HG03460 (cell line): ENCODE measurements at regions not wholly inside any gene's neighbourhood (a gene's known extent, or its start where the extent isn't known, plus 50 kb on each side); places are given as distances from the start of the nearest gene placed in this dataset.

Experiments
- ATAC-seq: cut with Tn5 transposase; IDR thresholded peaks from one replicate; pipeline ENCODE4 v1.9.1; 2021; ENCODE audit not compliant: unreplicated experiment

DNA sequence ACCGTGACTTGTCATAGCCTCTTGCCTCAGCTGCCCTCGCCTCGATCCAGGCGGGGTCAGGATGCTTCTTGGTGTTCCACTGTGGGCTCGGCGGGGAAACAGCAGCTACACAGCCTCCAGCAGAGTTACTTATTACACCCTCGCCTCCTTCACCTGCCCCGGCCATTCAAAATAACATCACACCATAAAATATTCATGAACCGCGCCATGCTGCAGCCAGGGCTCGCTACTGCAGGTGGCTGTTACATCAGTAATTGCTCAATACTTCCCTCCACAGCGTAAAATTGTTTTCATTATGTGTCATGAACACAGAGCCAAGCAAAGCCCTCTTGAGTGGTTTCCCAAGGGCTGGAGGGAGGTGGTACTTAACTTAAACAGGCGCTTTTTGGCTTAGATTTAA lies 241.5 kb upstream of the SP8 start:
- no peak for ATAC-seq

DNA sequence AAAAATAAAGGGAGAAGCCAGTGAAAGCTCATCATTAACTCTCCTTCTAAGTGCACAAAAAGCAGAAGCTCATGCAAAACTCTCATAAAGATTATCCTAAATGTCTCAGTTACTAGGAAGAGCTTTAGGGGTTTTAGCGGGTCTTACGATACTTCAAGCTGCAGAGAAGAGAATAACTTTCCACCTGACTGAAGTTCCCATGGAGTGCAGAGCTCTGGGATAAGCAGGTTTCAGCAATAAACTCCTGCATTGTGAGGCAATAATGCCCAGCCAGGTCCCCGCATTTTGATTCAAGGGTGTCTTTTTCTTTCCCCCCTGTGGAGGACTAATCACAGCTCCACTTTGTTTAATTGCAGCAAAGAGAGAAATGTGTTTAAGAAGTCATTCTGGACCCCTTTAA lies 241.9 kb upstream of the SP8 start:
- no peak for ATAC-seq

DNA sequence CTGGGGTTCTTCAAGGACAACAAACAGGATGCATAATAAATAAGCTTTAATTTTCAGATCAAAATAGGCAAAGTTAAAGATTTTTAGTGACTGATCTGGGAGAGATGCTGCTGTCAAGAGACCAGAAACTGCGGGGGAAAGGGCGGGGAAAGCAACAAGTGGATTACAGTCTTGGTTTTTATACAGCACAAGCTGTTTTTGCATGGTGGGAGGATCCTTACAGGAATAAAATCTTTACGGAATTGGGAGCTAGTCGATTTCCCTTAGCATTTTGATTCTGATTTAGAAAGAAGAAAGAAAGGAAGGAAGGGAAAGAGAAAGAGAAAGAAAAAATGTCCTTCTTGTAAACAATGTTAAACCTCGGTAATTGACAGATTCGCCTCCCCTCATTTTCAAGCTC lies 242.3 kb upstream of the SP8 start:
- no peak for ATAC-seq

DNA sequence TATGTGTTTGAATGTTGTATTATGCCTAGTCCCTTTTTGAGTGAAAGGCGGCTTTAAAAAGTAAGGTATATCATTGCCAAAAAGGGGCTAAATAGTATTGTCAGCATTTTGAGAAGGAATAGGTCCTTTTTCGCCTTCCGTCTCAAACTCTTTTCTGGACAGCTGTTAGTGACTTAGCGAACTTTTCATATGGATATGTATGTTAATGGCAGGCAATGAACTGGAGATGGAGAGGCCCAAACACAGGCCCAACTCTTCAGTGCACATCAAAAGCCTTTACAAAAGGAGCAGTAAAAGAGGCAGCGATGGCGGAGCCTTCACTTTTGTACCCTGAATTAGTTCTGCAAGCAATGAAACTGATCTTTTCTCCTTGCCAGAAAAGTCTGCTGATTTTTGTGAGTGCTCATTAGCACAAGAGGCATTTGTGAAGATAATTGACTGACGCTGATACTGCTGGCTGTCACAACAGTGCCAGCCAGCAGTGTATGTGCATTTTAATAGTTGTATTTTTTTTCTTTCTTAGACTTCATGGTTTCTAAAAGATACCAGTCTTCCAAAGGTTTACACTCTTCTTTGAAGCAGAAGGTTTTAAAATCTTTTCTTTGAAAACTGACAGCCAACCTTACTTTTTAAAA lies 243.7 kb upstream of the SP8 start:
- ATAC-seq = no peak

DNA sequence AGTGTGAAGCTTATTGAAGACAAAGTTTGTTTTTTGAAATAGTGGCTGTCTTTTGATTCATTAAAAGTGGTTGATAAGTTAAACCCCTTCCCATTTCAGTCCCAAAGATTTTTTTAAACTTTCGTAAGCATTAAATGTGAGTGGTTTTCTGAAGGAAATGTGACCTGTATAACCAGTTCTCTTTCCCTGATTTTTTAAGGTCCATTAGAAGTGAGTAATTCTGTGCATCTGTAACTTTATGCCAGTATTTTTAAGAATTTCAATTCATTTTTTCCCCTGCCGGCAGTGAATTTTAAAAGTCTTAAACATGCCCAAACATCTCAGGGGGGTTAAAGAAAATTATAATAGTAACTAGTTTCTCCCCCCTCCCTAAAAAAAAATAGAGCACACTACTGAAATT lies 254.6 kb upstream of the SP8 start:
- no peak for ATAC-seq

DNA sequence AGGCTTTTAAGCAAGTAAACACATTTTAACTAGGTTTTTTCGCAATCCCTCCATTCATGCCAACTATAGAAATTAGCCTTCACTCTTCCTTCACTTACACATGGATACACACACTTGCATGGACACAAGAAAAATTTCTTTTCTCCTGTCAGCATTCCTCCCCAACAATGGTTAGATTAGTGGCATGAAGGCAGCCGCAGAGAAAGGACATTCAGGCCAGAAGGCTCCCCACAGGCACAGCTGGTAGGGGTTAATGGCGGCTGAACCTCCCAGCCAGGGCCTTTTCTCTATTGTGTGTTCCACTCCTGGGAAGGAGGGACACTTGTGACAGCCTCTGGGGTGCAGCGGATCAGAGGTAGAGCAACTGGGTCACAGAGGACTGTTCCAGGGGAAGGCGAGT lies 255.0 kb upstream of the SP8 start:
- ATAC-seq = no peak

DNA sequence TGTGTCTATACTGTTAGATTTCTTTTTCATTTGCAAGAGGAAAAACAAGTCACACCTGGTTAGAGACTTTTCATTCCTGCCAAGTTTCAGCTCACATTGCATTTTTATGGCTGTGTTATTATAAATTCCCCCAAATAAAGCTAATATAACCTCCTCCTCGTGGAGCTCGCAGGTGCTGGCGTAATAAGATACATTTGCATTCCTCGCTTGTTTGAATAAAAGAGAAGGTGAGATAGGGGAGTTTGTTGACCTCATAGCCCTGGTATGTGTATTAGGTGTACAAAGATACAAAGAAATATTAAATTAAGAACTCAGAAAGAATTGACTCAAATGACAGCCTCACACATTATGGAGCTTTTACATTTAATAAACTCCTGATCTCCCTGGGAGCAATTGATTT lies 257.7 kb upstream of the SP8 start:
- ATAC-seq = no peak

DNA sequence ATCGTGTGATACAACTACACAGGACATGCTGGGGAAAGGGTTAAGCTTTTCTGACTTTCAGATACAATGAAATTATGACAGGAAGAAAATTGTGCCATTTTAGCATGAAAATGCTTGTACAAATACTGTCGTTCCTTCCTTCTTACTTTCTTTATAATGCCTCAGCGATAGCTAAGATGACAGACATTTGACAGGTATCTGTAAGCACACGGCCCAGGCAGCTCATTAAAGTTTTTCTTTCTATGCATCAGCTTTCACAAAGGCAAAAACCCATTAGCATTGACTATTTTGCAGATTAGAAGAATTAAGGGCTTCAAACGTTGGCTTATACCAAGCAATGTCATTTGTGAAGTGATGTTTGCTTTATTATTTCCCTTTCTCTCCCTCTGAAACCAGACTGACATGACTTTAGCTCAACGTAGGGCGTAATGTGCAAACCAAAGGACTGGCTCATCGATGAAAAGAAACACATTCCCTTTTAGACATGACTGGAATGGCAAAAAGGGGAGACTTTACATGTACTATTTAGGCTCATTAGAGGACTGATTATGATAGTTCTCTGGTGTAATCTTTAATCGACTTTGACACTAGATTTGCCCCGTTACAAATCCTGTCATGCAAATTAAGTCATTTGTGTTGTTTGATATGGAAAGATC lies 258.4 kb upstream of the SP8 start:
- no peak for ATAC-seq

DNA sequence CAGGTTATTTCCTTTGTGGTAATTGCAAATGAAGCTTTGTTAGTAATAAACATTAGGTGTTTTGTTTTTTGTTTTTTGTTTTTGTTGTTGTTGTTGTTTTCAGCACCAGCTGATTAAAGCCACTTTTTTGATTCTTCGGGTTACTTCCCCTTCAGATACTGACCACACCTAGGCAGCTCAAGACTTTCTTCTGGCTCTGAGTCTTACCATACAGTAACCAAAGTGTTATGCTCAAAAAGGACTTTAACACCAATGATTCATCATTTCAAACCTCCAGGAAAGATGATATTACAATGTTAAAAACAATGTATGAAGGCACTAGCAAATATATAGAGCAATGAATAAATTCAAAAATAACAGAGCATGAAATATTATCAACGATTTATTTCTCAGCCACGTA lies 265.2 kb upstream of the SP8 start:
- no peak for ATAC-seq

DNA sequence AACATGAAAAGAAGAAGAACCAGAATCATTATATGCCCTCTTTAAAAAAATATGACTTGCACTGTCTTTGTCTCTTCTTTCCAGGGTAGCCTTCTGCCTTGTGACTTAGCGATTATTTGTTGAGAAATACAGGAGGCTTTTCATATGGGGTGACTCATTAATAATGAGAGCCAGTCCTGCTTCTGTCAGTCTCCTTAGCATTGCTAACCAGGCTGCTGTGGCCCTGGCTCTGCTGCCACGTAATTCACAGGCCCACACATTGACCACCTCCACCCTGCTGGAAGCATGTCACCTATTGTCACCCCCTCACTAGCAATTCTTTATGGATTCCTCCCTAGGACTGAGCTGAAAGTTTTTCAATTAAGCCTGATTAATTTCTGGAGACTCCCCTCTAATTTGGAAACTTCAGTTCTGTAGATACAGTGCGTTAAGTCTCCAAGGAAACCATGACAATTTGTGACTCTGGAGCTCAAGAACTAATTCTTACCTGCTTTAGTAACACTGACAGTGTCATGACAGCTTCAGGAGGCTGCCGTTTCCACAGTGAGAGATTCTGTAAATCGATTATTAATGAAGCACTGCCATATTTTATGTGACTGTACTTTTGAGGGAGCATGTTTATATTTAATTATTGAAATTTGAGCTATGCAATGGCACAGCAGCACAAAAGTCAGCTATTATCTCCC lies 267.9 kb upstream of the SP8 start:
- ATAC-seq = no peak

DNA sequence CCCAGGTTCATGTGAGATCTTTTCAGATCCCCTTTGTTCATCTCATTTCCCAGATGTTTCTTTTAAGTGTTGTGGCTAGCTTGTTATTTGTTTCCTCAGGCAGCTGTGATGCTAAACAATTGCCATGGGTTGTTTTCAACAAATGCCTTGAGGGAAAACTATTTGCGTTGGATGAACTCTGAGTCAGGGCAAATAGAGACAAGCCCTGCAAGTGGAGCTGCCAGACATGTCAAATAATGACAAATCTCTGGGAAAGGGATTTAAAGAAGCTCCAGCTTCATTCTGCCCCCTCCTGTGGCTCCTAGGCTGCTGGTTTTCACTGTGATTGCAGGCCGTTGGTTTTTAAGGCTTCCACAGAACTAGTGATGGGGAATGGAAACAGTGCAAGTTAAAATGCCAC lies 272.4 kb upstream of the SP8 start:
- ATAC-seq = no peak

DNA sequence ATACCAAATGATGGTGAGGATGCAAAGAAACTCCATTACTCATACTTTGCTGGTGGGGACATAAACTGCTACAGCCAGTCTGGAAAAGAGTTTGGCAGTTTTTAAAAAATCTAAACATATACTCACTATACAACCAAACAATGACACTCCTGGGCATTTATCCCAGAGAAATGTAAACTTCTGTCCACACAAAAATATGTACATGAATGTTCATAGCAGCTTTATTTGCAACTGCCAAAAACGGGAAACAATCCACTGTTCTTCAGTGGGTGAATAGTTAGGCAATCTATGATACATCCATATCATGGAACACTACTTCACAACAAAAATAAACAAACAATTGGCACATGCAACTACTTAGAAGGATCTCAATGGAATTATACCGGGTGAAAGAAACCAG lies 276.4 kb upstream of the SP8 start:
- no peak for ATAC-seq

DNA sequence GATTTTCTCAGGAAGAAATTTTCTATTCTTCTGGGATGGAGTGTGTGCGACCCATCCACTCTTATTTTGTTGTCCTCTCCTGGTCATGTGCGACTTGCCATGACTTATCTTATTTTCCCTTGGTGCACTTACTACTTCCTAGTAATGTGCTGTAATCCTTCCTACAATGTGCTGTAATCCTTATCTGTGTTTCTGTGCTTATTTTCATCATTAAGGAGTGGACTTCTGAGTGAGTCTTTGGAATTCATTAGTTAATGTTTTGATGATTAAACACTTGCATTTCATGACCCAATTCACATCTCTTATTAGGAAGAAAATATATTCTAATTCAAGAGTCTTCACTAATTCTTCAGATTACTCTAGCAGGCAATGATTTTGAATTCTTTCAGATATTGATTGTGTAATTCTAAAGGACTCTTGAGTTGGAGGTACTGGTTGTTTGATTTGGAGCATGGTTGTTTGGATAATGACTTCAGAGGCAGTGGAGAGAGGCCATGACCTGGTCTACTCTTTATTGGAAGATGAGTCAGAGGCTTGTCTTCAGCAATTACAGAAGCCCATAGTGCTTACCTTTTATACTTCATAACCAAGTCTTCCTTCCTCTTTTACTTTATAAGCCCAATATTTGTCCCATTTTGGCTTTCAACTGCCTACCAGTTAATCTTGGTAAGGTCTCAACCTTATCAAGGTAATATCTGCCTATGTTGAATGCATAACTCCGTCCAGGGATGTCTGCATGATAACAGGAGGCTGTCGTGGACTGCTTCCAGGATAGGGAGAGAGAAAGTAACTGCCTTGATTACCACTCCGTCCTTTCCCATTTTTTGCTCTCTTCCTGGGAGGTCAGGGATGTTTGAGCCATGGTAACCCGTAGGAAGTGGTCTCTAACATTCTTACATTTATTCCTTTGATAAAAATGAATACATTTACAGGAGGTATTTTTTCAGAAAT lies 278.3 kb upstream of the SP8 start:
- ATAC-seq = no peak

DNA sequence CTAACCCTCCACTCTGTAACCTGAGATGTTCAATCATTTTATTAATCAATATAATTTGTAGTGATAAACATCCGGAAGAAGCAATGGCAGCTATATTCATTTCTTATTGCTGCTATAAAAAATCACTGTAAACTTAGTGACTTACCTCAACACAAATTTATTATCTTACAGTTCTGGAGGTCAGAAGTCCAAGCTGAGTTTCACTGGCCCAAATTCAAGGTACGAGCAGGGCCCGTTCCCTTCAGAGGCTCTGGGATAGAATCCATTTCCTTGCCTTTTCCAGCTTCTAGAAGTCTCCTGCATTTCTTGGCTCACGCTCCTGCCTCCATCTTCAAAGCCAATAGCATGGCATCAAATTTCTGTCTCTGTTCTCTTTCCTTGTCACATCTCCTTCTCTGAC lies 279.5 kb upstream of the SP8 start:
- ATAC-seq = no peak

DNA sequence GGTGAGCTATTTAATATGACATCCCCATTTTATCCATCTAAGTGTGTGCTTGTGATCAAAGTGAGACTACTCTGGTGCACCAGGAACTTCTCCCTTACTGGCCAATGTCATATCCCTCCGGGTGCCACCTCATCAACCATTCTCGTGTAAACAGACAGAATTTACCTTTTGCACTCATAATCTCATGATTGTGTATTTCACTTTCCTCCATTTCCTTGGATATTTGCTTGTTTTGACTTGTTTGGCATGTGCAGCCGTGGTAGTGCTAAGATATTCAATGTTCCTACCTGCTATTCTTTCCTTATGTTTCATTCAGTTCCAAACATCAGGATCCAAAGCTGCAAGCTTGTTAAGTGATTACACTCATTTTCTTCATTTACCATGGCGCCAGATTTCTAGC lies 280.5 kb upstream of the SP8 start:
- no peak for ATAC-seq

DNA sequence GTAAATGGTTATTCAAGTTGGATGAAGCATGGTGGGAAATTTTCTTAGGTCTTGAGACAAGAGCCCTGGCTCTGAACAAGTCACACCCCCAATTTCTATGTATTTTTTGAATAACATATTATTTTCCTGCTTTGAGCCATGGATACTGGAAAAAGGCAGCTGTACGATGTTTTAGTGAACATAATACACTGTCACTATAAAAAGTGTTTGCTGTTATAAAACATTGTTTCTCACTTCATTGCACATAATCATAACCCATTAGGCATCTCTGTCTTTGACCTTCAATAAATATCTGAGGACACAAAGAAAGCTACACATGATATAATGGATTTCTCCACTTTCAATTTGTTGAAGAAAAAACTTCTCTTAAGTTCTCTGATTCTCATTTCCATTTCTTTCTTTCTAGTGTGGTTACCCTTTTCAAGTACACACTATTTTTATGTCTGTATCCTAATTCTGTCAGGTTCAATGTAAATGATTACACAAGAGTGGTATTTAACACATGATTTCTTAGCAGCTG lies 283.9 kb upstream of the SP8 start:
- ATAC-seq = no peak

DNA sequence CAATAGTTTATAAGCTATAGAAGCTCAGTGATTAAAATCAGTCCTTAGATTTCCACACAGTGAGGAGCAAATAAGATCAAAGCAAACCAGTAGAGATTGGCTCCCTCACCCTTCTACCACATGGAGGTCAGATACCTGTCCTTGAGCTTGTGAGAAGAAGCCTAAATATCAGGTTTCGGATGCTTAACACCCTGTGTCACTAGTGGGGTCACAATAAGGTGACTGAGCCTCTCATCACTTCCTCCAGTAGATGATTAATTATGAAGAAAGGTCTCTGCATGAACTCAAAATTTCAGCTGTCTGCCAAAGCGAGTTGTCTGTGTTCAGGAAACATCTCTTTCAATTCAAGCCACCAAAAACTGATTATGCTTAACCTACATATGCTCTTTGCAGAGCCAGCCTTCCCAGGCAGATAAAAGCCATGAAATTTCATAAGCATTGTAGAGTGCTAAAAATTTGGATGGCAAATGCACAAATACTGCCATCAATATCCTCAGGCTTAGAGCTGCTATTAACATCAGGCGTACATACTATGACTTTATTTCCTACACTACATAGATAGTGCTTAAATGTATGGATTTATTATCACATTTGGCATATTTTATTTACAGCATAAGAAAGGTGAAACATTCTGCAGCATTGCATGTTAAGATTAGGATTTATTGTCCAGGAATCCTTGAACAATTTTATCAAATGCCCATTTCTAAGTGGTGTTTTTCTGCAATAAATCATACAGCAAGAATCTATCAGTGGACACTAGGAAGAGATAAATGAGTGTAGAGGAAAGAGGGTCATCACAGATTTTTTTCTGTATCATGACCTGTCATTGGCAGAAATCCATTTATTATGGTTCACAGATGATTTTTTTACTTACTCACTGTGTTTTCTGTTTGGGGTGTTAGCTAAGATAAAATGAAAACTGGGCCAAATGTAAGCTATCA lies 285.1 kb upstream of the SP8 start:
- ATAC-seq = no peak

DNA sequence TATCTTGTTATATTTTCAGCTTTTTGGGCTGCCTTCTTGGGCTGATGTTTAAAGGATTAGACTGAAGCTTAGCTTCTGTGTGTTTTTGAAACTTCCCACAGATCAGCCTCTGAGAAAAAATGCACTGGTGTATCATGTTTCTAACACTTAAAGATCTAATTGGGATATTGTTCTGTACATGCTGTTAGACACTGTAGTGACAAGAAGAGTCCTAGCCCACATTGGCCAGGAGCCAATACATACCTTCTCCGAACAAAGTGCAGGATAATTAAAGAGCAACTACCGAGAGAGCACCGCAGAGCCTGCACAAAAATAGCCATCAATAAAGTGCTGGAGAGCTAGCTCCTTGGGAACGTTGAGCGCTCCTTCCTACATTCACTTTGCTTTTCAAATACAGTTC lies 289.4 kb upstream of the SP8 start:
- ATAC-seq = no peak

DNA sequence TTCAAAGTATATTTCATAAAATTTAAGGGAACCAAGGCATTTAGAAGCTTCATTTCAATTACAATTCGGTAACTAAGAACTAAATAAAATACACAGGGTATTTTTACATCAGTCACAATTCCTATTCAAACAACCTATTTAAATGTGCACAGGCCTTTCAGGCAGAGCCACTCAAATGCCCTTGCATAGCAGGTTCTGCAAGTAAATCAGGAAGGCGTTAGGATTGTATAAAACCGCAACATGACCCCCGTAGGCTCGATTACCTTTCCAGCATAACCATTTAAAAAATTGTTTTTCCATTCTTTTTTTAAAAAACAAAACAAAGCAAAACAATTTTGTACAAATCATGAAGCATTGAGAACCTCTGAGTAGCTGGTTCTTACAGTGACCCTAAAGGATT lies 289.9 kb upstream of the SP8 start:
- no peak for ATAC-seq

DNA sequence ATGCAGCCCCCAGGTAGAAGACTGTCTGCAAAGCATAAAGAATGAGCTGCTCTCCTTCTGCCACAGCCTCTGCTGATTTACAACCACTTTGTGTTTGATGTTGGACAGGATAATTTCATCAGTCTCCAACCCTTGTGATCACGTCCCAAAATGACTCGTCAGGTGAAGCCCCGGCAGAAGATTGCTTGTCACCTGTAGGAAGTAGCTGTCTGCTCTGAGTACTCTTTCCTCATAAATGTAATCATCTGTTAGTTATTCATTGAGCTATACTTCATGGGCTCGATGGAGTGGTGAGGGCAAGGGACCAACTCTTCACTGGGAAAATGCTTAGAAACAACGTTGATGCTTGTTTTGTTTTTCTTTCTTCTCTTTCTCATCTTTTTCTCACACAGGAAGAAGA lies 290.9 kb upstream of the SP8 start:
- no peak for ATAC-seq
